ENCODE measurements at regions not wholly inside any gene's neighbourhood (a gene's known extent, or its start where the extent isn't known, plus 50 kb on each side); places are given as distances from the start of the nearest gene placed in this dataset.

GRCh38 chr9:79028101-79028500, 543.7 kb upstream of the TLE4 start:
- no peak for TF ChIP-seq CTCF (IDR thresholded peaks at IDR 0.05)

GRCh38 chr9:79034583-79034982, 537.2 kb upstream of the TLE4 start:
- no peak for TF ChIP-seq CTCF (IDR thresholded peaks at IDR 0.05)

- TF ChIP-seq CTCF (IDR thresholded peaks at IDR 0.05) = no peak
These were observed 534.4 kb upstream of the TLE4 start for GRCh38 chr9:79037338-79037737.

GRCh38 chr9:79040671-79041070, 531.1 kb upstream of the TLE4 start:
- TF ChIP-seq CTCF (IDR thresholded peaks at IDR 0.05) = no peak

- no peak for TF ChIP-seq CTCF (IDR thresholded peaks at IDR 0.05)
These were observed 530.5 kb upstream of the TLE4 start for GRCh38 chr9:79041266-79041665.

GRCh38 chr9:79043916-79044315, 527.8 kb upstream of the TLE4 start:
- TF ChIP-seq CTCF (IDR thresholded peaks at IDR 0.05) = no peak

DNA sequence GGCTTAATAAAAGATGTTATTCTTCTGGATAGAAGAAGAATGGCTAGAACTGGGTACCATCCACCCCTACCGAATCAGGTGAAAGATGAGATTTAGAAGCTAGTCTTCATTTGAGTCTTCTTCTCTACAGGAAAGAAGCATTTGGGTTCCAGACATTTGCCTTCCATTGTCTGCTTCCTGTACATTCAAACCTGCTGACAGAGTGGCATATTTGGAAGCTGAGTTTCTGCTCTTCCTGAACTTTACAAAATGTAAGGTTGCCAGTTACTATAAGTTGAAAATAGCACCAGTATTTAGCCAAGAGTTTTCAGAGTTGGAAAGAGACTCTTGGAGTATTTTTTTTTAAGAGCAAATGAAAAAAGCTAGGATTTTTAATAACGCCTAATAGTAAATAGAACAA, 525.4 kb upstream of the TLE4 start:
- TF ChIP-seq CTCF (IDR thresholded peaks at IDR 0.05) = no peak

- no peak for TF ChIP-seq CTCF (IDR thresholded peaks at IDR 0.05)
These were observed 522.4 kb upstream of the TLE4 start for GRCh38 chr9:79049371-79049770.

Data from LNCAP (cell line).